IgD-negative memory B cell (primary cell): ENCODE measurements at regions not wholly inside any gene's neighbourhood (a gene's known extent, or its start where the extent isn't known, plus 50 kb on each side); places are given as distances from the start of the nearest gene placed in this dataset.
A peak's percentile ranks its signal among the peaks of the same experiment; 100 is the strongest.
"Not testable (repeated sequence)": the region's sequence is repeated elsewhere in the genome, so short reads cannot be mapped to it uniquely, and the experiment has no call there.

Experiments used
- H3K27ac Mint-ChIP-seq, 3 donors: one replicate each; pipeline ENCODE4 v1.8.0; 2020 to 2022; ENCODE audit warnings: mild to moderate bottlenecking in 3 of 3, mixed read lengths in 3 of 3, moderate library complexity in 1 of 3
- H3K27me3 Mint-ChIP-seq: one replicate; pipeline ENCODE4 v1.8.0; 2021; ENCODE audit warnings: mixed read lengths
- H3K36me3 Mint-ChIP-seq: one replicate; pipeline ENCODE4 v1.8.0; 2020; ENCODE audit warnings: mild to moderate bottlenecking, mixed read lengths
- H3K4me1 Mint-ChIP-seq, 3 donors: one replicate each; pipeline ENCODE4 v1.8.0; 2020 to 2022; ENCODE audit warnings: mixed read lengths in 3 of 3, mild to moderate bottlenecking in 1 of 3
- H3K4me3 Mint-ChIP-seq, 4 donors: one replicate each; pipeline ENCODE4 v1.8.0; 2020 to 2022; ENCODE audit warnings: mild to moderate bottlenecking in 4 of 4, mixed read lengths in 4 of 4, moderate library complexity in 3 of 4
- H3K9me3 Mint-ChIP-seq, 3 donors: one replicate each; pipeline ENCODE4 v1.8.0; 2020 to 2021; ENCODE audit warnings: mixed read lengths in 3 of 3, mild to moderate bottlenecking in 1 of 3

GRCh38 chr9:135360617-135361016 lies 119.0 kb upstream of the PPP1R26 start:
- Mint-ChIP-seq H3K27ac (no peak overlapping the region), H3K36me3 (peaks cover 2% of the 10 kb centered on the region), H3K27me3 (peaks cover 4% of the 10 kb centered on the region), H3K4me3 (no peak overlapping the region), H3K9me3 (peaks cover 0 to 4% (median 1%) of the 10 kb centered on the region in 3 donors), H3K4me1 (peaks cover 0 to 2% (median 0%) of the 10 kb centered on the region in 3 donors)

GRCh38 chr9:135361668-135362067 lies 117.9 kb upstream of the PPP1R26 start:
- not testable (repeated sequence) for H3K4me3 Mint-ChIP-seq, H3K36me3 Mint-ChIP-seq, H3K27me3 Mint-ChIP-seq, H3K27ac Mint-ChIP-seq, H3K4me1 Mint-ChIP-seq, H3K9me3 Mint-ChIP-seq

GRCh38 chr9:135363596-135363995 lies 116.0 kb upstream of the PPP1R26 start:
- Mint-ChIP-seq H3K27me3 (peaks cover 1% of the 10 kb centered on the region), H3K4me1 (peaks cover 0 to 2% (median 0%) of the 10 kb centered on the region in 3 donors), H3K9me3 (peaks cover 0 to 4% (median 1%) of the 10 kb centered on the region in 3 donors), H3K36me3 (no peaks in the 10 kb centered on the region), H3K27ac (no peak overlapping the region), H3K4me3 (no peak overlapping the region)

- H3K4me1 Mint-ChIP-seq: peaks cover 0 to 2% (median 0%) of the 10 kb centered on the region in 3 donors
- H3K36me3 Mint-ChIP-seq: no peaks in the 10 kb centered on the region
- peaks cover 1% of the 10 kb centered on the region for H3K27me3 Mint-ChIP-seq
- H3K4me3 Mint-ChIP-seq: peak overlapping the region in 1 of 4 donors; percentile 53
- H3K9me3 Mint-ChIP-seq: peaks cover 0 to 4% (median 1%) of the 10 kb centered on the region in 3 donors
- H3K27ac Mint-ChIP-seq: no peak overlapping the region
Observed at GRCh38 chr9:135365013-135365768, 114.4 kb upstream of the PPP1R26 start.

DNA sequence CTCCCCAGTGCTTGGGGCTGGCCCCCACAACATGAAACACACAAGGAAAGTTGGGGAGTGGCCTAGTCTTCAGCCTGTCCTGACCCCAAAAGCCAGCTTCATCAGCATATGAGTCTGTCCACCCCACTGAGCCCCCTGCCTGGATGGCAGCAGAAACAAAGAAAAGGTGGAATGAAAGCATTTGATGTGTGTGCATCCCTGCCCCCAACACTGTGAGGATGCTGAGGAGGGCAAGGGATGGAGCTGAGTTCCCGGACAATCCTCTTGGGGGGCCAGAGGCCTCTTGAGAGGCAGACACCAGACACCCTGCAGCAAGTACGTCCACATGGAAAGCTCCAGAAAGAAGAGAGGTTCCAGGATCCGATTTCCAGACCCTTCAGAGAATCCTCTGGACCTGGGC lies 113.5 kb upstream of the PPP1R26 start:
- Mint-ChIP-seq H3K9me3 (peaks cover 0 to 4% (median 1%) of the 10 kb centered on the region in 3 donors), H3K27me3 (no peaks in the 10 kb centered on the region), H3K4me1 (no peaks in the 10 kb centered on the region), H3K36me3 (no peaks in the 10 kb centered on the region), H3K4me3 (no peak overlapping the region), H3K27ac (no peak overlapping the region)

GRCh38 chr9:135369412-135369990 lies 110.1 kb upstream of the PPP1R26 start:
- H3K4me1 Mint-ChIP-seq: no peaks in the 10 kb centered on the region
- no peaks in the 10 kb centered on the region for H3K9me3 Mint-ChIP-seq
- no peak overlapping the region for H3K4me3 Mint-ChIP-seq
- H3K36me3 Mint-ChIP-seq: no peaks in the 10 kb centered on the region
- no peaks in the 10 kb centered on the region for H3K27me3 Mint-ChIP-seq
- no peak overlapping the region for H3K27ac Mint-ChIP-seq

GRCh38 chr9:135370411-135371375 lies 108.9 kb upstream of the PPP1R26 start:
- no peak overlapping the region for H3K27ac Mint-ChIP-seq
- H3K27me3 Mint-ChIP-seq: no peaks in the 10 kb centered on the region
- no peak overlapping the region for H3K4me3 Mint-ChIP-seq
- H3K9me3 Mint-ChIP-seq: no peaks in the 10 kb centered on the region
- no peaks in the 10 kb centered on the region for H3K4me1 Mint-ChIP-seq
- no peaks in the 10 kb centered on the region for H3K36me3 Mint-ChIP-seq

DNA sequence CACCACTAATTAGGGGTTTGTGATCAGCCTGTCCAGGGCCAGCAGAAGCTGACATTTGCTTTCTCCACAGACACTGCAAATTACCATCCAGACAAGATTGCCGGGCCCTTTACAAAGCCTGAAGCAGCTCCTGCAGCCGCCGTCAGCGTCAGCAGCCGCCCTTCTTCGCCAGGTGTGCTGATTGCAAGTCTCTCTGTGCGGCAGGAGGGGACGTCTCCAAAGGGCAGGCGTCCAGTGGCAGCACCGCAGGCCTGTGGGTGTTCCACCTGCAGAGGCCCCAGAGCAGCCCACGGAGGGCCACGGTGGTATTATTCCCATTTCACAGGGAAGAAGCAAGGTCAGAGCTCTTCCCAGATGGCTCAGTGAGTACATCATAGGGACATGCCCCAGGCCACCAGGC lies 108.0 kb upstream of the PPP1R26 start:
- Mint-ChIP-seq H3K27ac (no peak overlapping the region), H3K36me3 (no peaks in the 10 kb centered on the region), H3K9me3 (no peaks in the 10 kb centered on the region), H3K4me3 (no peak overlapping the region), H3K4me1 (no peaks in the 10 kb centered on the region), H3K27me3 (no peaks in the 10 kb centered on the region)

DNA sequence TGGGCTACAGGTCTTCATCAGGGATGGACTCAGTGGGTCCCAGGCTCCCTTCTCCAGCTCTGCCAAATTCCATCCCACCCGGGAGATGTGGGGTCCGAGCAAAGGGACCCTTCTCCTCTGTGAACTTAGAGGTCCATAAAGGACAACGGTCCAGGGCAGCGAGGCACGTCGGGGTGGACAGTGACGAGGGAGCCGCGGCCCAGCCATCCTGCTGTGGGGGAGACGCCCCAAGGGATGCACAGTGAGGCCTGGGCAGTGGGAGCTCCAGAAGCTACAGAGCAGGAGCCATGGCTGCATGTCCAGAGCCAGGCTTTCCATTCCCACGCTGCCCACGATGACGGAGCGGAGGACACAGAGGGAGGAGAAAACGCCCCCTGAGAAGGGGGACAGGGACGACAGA lies 107.5 kb upstream of the PPP1R26 start:
- no peaks in the 10 kb centered on the region for H3K27me3 Mint-ChIP-seq
- no peak overlapping the region for H3K27ac Mint-ChIP-seq
- no peaks in the 10 kb centered on the region for H3K9me3 Mint-ChIP-seq
- no peaks in the 10 kb centered on the region for H3K36me3 Mint-ChIP-seq
- no peaks in the 10 kb centered on the region for H3K4me1 Mint-ChIP-seq
- no peak overlapping the region for H3K4me3 Mint-ChIP-seq

DNA sequence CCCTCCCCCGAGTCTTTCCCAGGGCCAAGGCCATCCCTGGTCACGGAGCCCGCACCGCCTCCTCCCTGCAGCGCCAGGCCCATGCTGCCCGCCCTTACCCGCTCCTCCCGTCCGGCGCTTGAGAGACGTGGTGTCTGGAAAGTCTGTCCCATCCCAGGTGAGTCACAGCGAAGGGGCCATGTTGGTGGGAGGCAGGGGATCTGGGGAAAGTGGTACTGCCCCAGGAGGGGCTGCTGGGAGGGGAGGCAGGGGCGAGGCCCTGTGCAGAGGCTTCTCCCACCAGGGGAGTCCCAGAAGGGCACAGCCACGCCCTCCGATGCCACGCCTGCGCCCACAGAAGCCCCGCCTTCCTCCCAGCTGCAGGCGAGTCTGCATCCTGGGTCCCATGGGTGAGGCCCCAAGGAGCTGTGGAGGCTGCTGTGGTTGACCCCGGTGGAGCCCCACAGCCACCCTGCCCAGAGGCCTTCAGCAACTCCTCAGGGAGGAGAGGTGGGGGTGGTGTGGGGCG lies 107.0 kb upstream of the PPP1R26 start:
- Mint-ChIP-seq H3K27me3 (no peaks in the 10 kb centered on the region), H3K27ac (no peak overlapping the region), H3K4me1 (no peaks in the 10 kb centered on the region), H3K4me3 (no peak overlapping the region), H3K36me3 (no peaks in the 10 kb centered on the region), H3K9me3 (no peaks in the 10 kb centered on the region)

- Mint-ChIP-seq H3K4me3 (no peak overlapping the region), H3K4me1 (no peaks in the 10 kb centered on the region), H3K36me3 (no peaks in the 10 kb centered on the region), H3K27me3 (no peaks in the 10 kb centered on the region), H3K9me3 (no peaks in the 10 kb centered on the region), H3K27ac (no peak overlapping the region)
Observed at GRCh38 chr9:135373151-135373685, 106.4 kb upstream of the PPP1R26 start.

- Mint-ChIP-seq H3K27ac (no peak overlapping the region), H3K9me3 (no peaks in the 10 kb centered on the region), H3K4me1 (no peaks in the 10 kb centered on the region), H3K36me3 (no peaks in the 10 kb centered on the region), H3K27me3 (no peaks in the 10 kb centered on the region), H3K4me3 (no peak overlapping the region)
Observed at GRCh38 chr9:135373820-135374219, 105.8 kb upstream of the PPP1R26 start.

- no peak overlapping the region for H3K4me3 Mint-ChIP-seq
- no peaks in the 10 kb centered on the region for H3K27me3 Mint-ChIP-seq
- no peaks in the 10 kb centered on the region for H3K9me3 Mint-ChIP-seq
- H3K36me3 Mint-ChIP-seq: no peaks in the 10 kb centered on the region
- no peaks in the 10 kb centered on the region for H3K4me1 Mint-ChIP-seq
- H3K27ac Mint-ChIP-seq: no peak overlapping the region
Observed at GRCh38 chr9:135374591-135374990, 105.0 kb upstream of the PPP1R26 start.

- H3K4me1 Mint-ChIP-seq: no peaks in the 10 kb centered on the region
- H3K9me3 Mint-ChIP-seq: no peaks in the 10 kb centered on the region
- H3K27me3 Mint-ChIP-seq: no peaks in the 10 kb centered on the region
- H3K27ac Mint-ChIP-seq: no peak overlapping the region
- no peak overlapping the region for H3K4me3 Mint-ChIP-seq
- no peaks in the 10 kb centered on the region for H3K36me3 Mint-ChIP-seq
Observed at GRCh38 chr9:135375001-135375400, 104.6 kb upstream of the PPP1R26 start.
